GM12878 (cell line): ENCODE measurements at regions not wholly inside any gene's neighbourhood (a gene's known extent, or its start where the extent isn't known, plus 50 kb on each side); places are given as distances from the start of the nearest gene placed in this dataset.

ENCODE experiments used
- ATAC-seq: fragments of 200-7000 bp; cut with Tn5 transposase; 3 replicates; pipeline ENCODE4 v1.9.1; 2020; ENCODE audit warnings: mild to moderate bottlenecking, moderate library complexity
- BruUV-seq: library from RNA; stranded (reverse); fragments of 400-500 nt; replicated peaks from 2 replicates; lab custom pipeline; 2021; lab: Mats Ljungman, UMichigan
- CTCF ChIA-PET: fragments of 300-600 bp; sonication (Branson Sonifier 250); formaldehyde crosslinking; extraction: SDS; loops from one replicate; lab custom pipeline; 2021; ENCODE audit warnings: inconsistent platforms; lab: Yijun Ruan, JAX
- POLR2A ChIA-PET: fragments of 350-600 bp; formaldehyde crosslinking; extraction: SDS; loops from one replicate; lab custom pipeline; 2021; ENCODE audit warnings: inconsistent platforms; lab: Charles Lee
- RAD21 ChIA-PET: fragments of 300-600 bp; sonication (Branson Sonifier 250); formaldehyde crosslinking; loops from one replicate; lab custom pipeline; 2023; ENCODE audit warnings: antibody characterized with exemption; ENCODE audit not compliant: unreplicated experiment; lab: Charles Lee
- SMC1A ChIA-PET: fragments of 300-600 bp; sonication (Branson Sonifier 250); formaldehyde crosslinking; loops from one replicate; lab custom pipeline; 2023; ENCODE audit not compliant: unreplicated experiment, uncharacterized antibody; lab: Charles Lee
- DNase-seq: peaks from one replicate; pipeline ENCODE4 v3.0.0-alpha.2; 2011; ENCODE audit warnings: low read depth, low spot score
- FAIRE-seq: peaks from 3 replicates; lab custom pipeline; 2011; peaks lifted over from hg19 to GRCh38; lab: Jason Lieb, UNC
- H2AFZ ChIP-seq: 2 replicates; pipeline ENCODE4 v1.6.0; 2011; ENCODE audit warnings: low read depth, low read length, control low read depth; ENCODE audit not compliant: control insufficient read depth
- H3K27ac ChIP-seq: 2 replicates; pipeline ENCODE4 v1.5.1; 2011; ENCODE audit warnings: control low read depth; ENCODE audit not compliant: control insufficient read depth, insufficient read depth
- H3K27me3 ChIP-seq, 2 experiments: replicated peaks in 1 of 2; 2 replicates each; pipeline versions ENCODE4 v1.6.0 to v1.6.1; 2011; ENCODE audit warnings: low read length in 1 of 2; ENCODE audit not compliant: control insufficient read depth in 2 of 2, insufficient read depth in 2 of 2
- H3K36me3 ChIP-seq, 2 experiments: 2 replicates each; pipeline ENCODE4 v1.5.1; 2011; ENCODE audit warnings: low read length in 1 of 2; ENCODE audit not compliant: control insufficient read depth in 2 of 2, insufficient read depth in 2 of 2
- H3K4me1 ChIP-seq: 2 replicates; pipeline ENCODE4 v1.6.1; 2011; ENCODE audit warnings: mild to moderate bottlenecking, low read length, moderate library complexity, mixed read lengths; ENCODE audit not compliant: control insufficient read depth, insufficient read depth
- H3K4me2 ChIP-seq: 2 replicates; pipeline ENCODE4 v1.6.0; 2011; ENCODE audit warnings: control low read depth; ENCODE audit not compliant: control insufficient read depth, insufficient read depth
- H3K4me3 ChIP-seq: fragments of 200-600 bp; sonication (generic); 2 replicates; pipeline ENCODE4 v1.5.1; 2016
- H3K79me2 ChIP-seq: 2 replicates; pipeline ENCODE4 v1.6.0; 2011; ENCODE audit warnings: low read length; ENCODE audit not compliant: control insufficient read depth, insufficient read depth
- H3K9ac ChIP-seq: 2 replicates; pipeline ENCODE4 v1.8.0; 2011; ENCODE audit warnings: low read length, control low read depth, mixed read lengths; ENCODE audit not compliant: control insufficient read depth, insufficient read depth
- H3K9me3 ChIP-seq: replicated peaks from 3 replicates; pipeline ENCODE4 v1.5.1; 2011; ENCODE audit warnings: mild to moderate bottlenecking, low read length; ENCODE audit not compliant: control insufficient read depth, insufficient read depth
- H4K20me1 ChIP-seq: 2 replicates; pipeline ENCODE4 v1.6.0; 2011; ENCODE audit not compliant: control insufficient read depth, insufficient read depth
- IKZF1 ChIP-seq: fragments of 450-650 bp; conservative IDR thresholded peaks from 2 replicates; pipeline ENCODE4 v1.6.1; 2017; ENCODE audit warnings: antibody characterized with exemption, mild to moderate bottlenecking
- JUNB ChIP-seq: IDR thresholded peaks from 2 replicates; pipeline ENCODE4 v1.6.1; 2016; ENCODE audit warnings: antibody characterized with exemption, mild to moderate bottlenecking
- MEF2B ChIP-seq: fragments of 450-650 bp; IDR thresholded peaks from 2 replicates; pipeline ENCODE4 v1.6.1; 2018; ENCODE audit warnings: mild to moderate bottlenecking, moderate library complexity; ENCODE audit not compliant: partially characterized antibody, poor library complexity, severe bottlenecking
- MXI1 ChIP-seq: fragments of 150-350 bp; IDR thresholded peaks from 2 replicates; pipeline ENCODE4 v1.6.1; 2011; ENCODE audit warnings: low read depth, mild to moderate bottlenecking, inconsistent platforms, low read length, improper control_type of control experiment
- NBN ChIP-seq: fragments of 450-650 bp; IDR thresholded peaks from 2 replicates; pipeline ENCODE4 v1.6.1; 2016
- TCF3 ChIP-seq: IDR thresholded peaks from 2 replicates; pipeline ENCODE4 v1.6.1; 2012; ENCODE audit warnings: low read depth, mild to moderate bottlenecking, low read length, borderline replicate concordance; ENCODE audit not compliant: insufficient read depth
- ZNF207 ChIP-seq: fragments of 450-650 bp; IDR thresholded peaks from 2 replicates; pipeline ENCODE4 v1.6.1; 2014; ENCODE audit warnings: antibody characterized with exemption, mild to moderate bottlenecking, borderline replicate concordance
- WGBS: methylation state at CpG from one replicate; pipeline ENCODE4 v1.1.6; 2016; ENCODE audit warnings: low lambda C conversion rate; ENCODE audit not compliant: insufficient replicate concordance, insufficient coverage; ENCODE audit errors: missing lambda C conversion rate; 5-methylcytosine and 5-hydroxymethylcytosine counted together
- in situ Hi-C: fragments of 300-500 bp; cut with MboI; formaldehyde crosslinking; loops from 9 replicates; pipeline ENCODE4 v1.14.3; 2018; ENCODE audit warnings: mixed read lengths
- intact Hi-C: fragments of 100-400 bp; cut with micrococcal nuclease; formaldehyde crosslinking; loops from one replicate; pipeline ENCODE4 v1.14.2; 2022; ENCODE audit not compliant: unreplicated experiment
- TF ChIP-seq, protein P1 (sequence below): fragments of 450-650 bp; conservative IDR thresholded peaks from 2 replicates; pipeline ENCODE4 v1.6.1; 2017; ENCODE audit warnings: mild to moderate bottlenecking, moderate library complexity
- TF ChIP-seq, protein P2 (sequence below): fragments of 450-650 bp; IDR thresholded peaks from 2 replicates; pipeline ENCODE4 v1.6.1; 2017; ENCODE audit warnings: low read depth, mild to moderate bottlenecking, moderate library complexity
- TF ChIP-seq, protein P3 (sequence below): fragments of 450-650 bp; IDR thresholded peaks from 2 replicates; pipeline ENCODE4 v1.6.1; 2016; ENCODE audit warnings: mild to moderate bottlenecking, moderate library complexity, borderline replicate concordance

DNA sequence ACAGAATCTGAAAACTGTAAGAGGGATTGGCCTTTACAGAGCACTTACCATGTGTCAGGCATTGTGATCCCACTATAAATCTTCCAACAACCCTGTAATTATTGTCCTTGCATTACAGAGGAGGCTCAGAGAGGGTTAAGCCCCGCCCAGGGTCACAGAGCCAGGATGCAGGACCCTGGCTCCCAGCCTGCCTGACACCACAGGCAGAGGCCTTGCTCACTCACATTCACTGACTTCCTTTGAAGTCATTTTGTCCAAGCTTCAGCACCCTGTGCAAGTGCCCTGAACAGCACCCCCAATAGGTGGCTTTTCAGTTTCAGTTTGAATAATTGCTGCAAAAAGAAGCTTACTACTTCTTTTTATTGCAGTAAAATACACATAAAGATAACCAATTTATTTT, 256.8 kb upstream of the NFIA start:
- Histone ChIP-seq H3K27me3 (no peaks in the 10 kb centered on the region), H3K36me3 (no peaks in the 10 kb centered on the region), H3K9me3 (no peaks in the 10 kb centered on the region), H4K20me1 (no peaks in the 10 kb centered on the region), H3K4me2 (no peak overlapping the region), H3K4me1 (no peaks in the 10 kb centered on the region), H3K4me3 (no peak overlapping the region), H3K79me2 (no peaks in the 10 kb centered on the region), H3K27ac (no peak overlapping the region), H2AFZ (no peak overlapping the region), H3K9ac (no peak overlapping the region)
- DNase-seq (no peak), FAIRE-seq (no peak), ATAC-seq (no peak)
- intact Hi-C loops (no loop called here), in situ Hi-C loops (no loop called here)
- ChIA-PET RAD21 (no interaction called here), SMC1A (no interaction called here), CTCF (interaction anchor here (1.2 kb wide), 1 partner anchor 8 kb away, joined by 3 read pairs; no protein-coding TSS in a partner anchor), POLR2A (no interaction called here)
- TF ChIP-seq JUNB = 0 out of 2 replicates have a peak, but pooled peaks have one; percentile 27
- TF ChIP-seq MXI1 = no peak
- 0% methylated on average over 1 of the region's 1 CpG for WGBS
- no TSS peak for BruUV-seq

DNA sequence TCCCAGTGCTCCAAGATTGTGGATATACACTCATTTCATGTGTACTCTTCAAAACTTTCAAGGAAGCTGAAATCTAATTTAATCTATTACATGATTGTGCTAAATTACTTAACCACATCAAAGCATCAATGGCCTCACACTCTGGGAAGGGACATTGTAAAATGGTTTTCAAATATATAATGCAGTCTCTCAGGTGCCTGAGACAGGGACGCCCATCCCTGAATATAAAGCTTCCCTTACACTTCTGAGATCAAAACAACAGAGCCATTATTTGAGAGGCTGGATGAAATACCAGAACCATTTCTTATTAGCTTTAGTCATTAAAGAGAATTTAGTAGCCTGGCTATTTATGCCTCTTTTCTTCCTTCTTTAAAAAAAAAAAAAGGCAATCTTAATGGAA, 259.2 kb upstream of the NFIA start:
- no TSS peak for BruUV-seq
- no peak for ATAC-seq

More for the DNA sequence above, 259.2 kb upstream of the NFIA start:
- in situ Hi-C loops = no loop called here
- 0% methylated on average over 1 of the region's 1 CpG for WGBS
- CTCF ChIA-PET = interaction anchor here (0.7 kb wide), 1 partner anchor 876 kb away, joined by 3 read pairs; no protein-coding TSS in a partner anchor
- H3K9me3 ChIP-seq = no peaks in the 10 kb centered on the region
- no peaks in the 10 kb centered on the region for H4K20me1 ChIP-seq
- TF ChIP-seq NBN (no peak), IKZF1 (no peak), TCF3 (no peak), ZNF207 (no peak), MEF2B (no peak)
- TF ChIP-seq, protein P1, sequence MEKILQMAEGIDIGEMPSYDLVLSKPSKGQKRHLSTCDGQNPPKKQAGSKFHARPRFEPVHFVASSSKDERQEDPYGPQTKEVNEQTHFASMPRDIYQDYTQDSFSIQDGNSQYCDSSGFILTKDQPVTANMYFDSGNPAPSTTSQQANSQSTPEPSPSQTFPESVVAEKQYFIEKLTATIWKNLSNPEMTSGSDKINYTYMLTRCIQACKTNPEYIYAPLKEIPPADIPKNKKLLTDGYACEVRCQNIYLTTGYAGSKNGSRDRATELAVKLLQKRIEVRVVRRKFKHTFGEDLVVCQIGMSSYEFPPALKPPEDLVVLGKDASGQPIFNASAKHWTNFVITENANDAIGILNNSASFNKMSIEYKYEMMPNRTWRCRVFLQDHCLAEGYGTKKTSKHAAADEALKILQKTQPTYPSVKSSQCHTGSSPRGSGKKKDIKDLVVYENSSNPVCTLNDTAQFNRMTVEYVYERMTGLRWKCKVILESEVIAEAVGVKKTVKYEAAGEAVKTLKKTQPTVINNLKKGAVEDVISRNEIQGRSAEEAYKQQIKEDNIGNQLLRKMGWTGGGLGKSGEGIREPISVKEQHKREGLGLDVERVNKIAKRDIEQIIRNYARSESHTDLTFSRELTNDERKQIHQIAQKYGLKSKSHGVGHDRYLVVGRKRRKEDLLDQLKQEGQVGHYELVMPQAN = no peak
- TF ChIP-seq, protein P2, sequence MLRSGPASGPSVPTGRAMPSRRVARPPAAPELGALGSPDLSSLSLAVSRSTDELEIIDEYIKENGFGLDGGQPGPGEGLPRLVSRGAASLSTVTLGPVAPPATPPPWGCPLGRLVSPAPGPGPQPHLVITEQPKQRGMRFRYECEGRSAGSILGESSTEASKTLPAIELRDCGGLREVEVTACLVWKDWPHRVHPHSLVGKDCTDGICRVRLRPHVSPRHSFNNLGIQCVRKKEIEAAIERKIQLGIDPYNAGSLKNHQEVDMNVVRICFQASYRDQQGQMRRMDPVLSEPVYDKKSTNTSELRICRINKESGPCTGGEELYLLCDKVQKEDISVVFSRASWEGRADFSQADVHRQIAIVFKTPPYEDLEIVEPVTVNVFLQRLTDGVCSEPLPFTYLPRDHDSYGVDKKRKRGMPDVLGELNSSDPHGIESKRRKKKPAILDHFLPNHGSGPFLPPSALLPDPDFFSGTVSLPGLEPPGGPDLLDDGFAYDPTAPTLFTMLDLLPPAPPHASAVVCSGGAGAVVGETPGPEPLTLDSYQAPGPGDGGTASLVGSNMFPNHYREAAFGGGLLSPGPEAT = no peak
- TF ChIP-seq, protein P3, sequence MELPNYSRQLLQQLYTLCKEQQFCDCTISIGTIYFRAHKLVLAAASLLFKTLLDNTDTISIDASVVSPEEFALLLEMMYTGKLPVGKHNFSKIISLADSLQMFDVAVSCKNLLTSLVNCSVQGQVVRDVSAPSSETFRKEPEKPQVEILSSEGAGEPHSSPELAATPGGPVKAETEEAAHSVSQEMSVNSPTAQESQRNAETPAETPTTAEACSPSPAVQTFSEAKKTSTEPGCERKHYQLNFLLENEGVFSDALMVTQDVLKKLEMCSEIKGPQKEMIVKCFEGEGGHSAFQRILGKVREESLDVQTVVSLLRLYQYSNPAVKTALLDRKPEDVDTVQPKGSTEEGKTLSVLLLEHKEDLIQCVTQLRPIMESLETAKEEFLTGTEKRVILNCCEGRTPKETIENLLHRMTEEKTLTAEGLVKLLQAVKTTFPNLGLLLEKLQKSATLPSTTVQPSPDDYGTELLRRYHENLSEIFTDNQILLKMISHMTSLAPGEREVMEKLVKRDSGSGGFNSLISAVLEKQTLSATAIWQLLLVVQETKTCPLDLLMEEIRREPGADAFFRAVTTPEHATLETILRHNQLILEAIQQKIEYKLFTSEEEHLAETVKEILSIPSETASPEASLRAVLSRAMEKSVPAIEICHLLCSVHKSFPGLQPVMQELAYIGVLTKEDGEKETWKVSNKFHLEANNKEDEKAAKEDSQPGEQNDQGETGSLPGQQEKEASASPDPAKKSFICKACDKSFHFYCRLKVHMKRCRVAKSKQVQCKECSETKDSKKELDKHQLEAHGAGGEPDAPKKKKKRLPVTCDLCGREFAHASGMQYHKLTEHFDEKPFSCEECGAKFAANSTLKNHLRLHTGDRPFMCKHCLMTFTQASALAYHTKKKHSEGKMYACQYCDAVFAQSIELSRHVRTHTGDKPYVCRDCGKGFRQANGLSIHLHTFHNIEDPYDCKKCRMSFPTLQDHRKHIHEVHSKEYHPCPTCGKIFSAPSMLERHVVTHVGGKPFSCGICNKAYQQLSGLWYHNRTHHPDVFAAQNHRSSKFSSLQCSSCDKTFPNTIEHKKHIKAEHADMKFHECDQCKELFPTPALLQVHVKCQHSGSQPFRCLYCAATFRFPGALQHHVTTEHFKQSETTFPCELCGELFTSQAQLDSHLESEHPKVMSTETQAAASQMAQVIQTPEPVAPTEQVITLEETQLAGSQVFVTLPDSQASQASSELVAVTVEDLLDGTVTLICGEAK = no peak
- intact Hi-C loops = no loop called here
- H3K27me3 ChIP-seq = no peaks in the 10 kb centered on the region
- SMC1A ChIA-PET = no interaction called here
- no peaks in the 10 kb centered on the region for H3K36me3 ChIP-seq
- H3K4me3 ChIP-seq = no peak overlapping the region
- no peaks in the 10 kb centered on the region for H3K4me1 ChIP-seq
- no peak overlapping the region for H3K27ac ChIP-seq
- RAD21 ChIA-PET = interaction anchor here (0.6 kb wide), 1 partner anchor 201 kb away, joined by 3 read pairs; no protein-coding TSS in a partner anchor
- no peak overlapping the region for H3K9ac ChIP-seq
- FAIRE-seq = no peak
- DNase-seq = no peak
- H3K4me2 ChIP-seq = no peak overlapping the region
- H3K79me2 ChIP-seq = no peaks in the 10 kb centered on the region
- POLR2A ChIA-PET = no interaction called here
- no peak overlapping the region for H2AFZ ChIP-seq
